HG02678 (cell line): ENCODE measurements at regions not wholly inside any gene's neighbourhood (a gene's known extent, or its start where the extent isn't known, plus 50 kb on each side); places are given as distances from the start of the nearest gene placed in this dataset.

Source experiments
- ATAC-seq: cut with Tn5 transposase; IDR thresholded peaks from one replicate; pipeline ENCODE4 v1.9.1; 2021; ENCODE audit warnings: mild to moderate bottlenecking, moderate library complexity; ENCODE audit not compliant: unreplicated experiment

DNA sequence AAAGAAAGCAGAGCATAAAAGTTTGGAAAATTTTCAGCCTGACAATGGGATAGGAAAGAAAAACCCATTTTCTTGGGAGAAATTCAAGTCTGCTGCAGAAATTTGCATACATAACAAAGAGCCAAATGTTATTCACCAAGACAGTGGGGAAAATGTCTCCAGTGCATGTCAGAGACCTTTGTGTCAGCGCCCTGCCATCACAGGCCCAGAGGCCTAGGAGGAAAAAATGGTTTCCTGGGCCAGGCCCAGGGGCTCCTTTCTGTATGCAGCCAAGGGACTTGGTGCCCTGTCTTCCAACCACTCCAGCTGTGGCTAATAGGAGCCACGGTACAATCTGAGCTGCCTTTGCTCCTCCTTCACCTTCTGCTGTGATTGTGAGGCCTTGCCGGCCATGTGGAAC is 189.1 kb upstream of the PITRM1 start:
- ATAC-seq, result no peak

DNA sequence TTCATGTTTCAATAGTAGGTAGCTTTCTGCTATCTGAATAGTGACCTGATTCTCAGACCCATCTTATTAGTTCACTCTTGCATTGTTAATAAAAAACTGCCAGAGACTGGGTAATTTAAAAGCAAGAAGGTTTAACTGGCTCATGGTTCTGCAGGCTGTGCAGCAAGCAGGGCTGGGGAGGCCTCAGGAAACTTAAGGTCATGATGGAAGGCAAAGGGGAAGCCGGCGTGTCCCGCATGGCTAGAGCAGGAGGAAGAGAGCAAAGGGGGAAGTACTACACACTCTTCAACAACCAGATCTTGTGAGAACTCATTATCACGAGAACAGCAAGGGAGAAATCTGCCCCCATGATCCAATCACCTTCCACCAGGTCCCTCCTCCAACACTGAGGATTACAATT is 185.2 kb upstream of the PITRM1 start:
- no peak for ATAC-seq

DNA sequence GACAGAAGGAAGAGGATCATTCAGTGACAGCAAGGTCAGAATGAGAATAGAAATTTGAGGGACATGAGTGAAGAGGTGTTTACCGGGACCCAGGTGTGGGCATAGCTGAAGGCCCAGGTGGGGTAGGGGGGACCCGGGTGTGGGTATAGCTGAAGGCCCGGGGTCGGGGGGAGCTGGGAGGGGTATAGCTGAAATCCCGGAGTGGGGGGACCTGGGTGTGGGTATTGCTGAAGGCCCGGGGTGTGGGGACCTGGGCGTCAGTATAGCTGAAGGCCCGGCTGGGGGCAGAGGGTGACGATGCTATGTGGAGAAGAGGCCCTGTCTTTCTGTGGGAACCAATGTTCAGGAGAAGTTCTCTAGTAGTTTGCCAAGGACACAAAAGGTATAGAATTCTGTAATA is 183.0 kb upstream of the PITRM1 start:
- no peak for ATAC-seq

DNA sequence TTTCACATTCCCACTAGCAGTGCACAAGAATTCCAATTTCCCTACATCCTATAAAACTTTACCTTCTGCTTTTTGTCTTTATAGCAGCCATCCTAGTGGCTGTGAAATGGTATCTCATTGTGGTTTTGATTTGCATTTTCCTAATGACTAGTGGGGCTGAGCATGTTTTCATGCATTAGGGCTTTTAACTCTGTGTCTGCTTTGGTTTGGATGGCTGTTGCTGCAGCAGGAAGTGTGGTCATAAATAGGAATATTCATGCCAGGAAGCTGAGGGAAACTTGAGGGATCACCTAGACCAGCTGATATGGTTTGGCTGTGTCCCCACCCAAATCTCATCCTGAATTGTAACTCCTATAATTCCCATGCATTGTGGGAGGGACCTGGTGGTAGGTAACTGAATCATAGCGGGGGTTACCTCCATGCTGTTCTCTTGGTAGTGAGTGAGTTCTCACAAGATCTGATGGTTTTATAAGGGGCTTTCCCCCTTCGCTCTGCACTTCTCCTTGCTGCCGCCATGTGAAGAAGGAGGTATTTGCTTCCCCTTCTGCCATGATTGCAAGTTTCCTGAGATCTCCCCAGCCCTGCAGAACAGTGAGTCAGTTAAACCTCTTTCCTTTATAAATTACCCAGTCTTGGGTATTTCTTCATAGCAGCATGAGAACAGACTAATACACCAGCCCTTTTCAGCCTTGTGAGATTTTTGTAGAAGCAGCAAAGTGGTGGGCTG is 181.8 kb upstream of the PITRM1 start:
- ATAC-seq, result no peak

DNA sequence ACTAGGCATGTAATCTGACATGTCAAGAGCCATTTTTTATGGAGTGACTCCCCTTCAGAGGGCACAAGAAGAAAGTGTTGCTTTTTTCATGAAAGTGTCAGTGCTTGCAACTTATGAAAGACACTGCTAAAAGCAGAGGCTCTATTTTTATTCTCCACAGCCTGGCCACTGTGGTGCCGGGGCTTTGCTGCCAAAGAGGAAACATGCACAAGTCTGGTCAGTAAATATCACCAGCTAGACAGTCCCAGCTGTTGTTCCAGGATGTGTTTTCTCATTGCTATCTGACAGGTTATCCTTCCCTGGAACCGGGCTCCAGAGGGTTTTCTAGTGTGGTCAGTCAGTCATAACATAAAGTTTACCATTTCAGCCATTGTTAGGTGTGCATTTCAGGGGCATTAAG is 180.7 kb upstream of the PITRM1 start:
- ATAC-seq, result no peak

DNA sequence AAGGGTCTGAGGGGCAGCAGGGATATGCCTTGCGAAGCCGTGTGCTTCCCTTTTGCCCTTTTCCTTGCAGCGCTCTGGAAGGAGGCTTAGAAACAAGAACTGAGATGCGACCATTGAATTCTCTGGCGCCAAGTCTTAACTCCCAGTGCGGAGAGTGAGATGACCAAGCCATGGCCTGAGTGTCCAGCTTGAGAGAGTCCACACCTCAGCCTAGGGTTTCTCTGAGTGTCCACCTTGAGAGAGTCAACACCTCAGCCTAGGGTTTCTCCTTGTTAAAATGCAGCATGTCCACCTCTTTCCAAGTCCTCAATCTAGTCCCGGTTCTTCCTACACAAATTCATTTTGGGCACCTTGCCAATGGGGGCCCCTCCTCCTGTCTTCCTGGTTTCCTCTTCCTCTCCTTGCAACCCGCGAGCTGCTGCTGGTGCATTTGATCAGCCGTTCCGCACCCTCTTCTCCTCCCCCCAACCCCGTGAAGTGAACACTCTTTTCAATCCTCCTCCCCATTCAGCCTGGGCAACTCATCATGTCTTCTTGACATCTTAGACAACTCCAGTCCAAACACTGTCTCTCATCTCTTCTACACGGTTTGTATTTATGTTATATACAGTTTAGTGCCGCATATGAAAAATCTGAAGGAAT is 178.2 kb upstream of the PITRM1 start:
- ATAC-seq, result no peak

DNA sequence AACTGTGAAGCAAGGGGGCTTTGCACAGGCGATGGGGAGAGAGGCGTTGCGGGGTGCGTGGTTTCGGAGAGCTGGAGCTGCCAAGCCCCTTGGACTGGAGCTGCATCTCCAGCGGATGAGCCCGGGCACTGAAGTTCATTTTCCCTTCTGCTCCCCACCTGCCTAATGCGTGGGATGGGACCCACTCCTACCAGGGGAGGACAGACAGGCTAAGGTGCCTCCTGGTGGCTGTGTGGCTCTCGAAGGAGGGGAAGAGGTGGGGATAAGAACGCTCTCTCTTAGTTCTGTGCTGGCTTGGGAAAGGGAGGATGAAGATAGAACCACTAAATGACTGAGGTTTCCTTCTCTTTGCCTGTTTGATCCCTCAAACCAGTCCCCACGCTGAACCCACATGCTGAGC is 177.6 kb upstream of the PITRM1 start:
- ATAC-seq, result no peak

DNA sequence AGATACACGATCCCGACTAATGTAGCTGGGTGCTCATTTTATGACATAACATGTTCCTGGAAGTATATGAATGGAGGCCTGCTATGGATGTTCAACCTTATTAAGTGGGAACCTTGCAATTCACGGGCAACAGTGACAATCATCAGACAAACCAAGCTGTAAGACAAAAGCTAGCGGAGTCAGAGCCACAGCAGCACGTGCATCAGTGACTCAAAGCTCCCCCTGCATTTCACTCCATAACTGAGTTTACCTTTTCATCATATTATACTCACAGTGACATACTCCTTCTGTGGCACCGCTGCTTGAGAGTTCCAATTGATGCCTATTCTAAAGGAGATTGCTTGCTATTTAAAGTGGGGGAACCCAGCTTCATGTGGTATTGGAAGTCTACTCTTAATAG is 176.0 kb upstream of the PITRM1 start:
- ATAC-seq, result no peak

DNA sequence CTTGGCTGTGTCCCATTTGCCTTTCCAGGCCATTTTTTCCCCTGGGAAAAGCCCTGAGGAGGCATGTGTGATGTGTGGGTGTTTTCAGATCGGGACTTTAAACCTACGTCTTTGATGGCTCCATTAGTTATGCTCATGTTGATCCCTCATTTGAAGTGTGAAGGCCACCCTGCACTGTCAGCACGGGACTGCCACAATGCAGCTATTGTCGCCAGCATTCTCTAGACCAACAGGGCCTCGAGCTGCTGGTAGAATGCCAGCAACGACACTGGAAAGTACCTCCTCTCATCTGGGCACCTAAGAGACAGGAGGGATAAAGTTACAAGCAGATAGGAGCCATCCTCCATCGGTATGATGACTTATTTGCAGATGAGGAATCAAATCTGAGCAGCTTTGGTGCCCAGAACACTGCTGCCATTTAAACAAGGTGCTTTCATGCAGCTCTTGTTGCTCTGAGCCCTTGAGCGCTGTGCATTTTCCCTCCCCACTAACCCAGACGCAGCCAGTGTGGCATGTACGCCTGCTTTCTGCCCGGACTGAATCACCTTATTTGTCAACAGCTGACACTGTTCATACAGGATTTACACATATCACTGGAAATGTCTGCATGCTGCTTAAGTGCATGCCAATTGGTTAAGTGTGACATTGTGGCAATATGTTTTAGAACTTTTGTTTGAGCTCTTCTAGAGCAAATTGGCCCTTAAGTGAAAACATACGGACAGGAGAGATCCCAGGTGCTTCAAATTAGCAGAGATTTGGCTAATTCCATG is 175.0 kb upstream of the PITRM1 start:
- no peak for ATAC-seq

DNA sequence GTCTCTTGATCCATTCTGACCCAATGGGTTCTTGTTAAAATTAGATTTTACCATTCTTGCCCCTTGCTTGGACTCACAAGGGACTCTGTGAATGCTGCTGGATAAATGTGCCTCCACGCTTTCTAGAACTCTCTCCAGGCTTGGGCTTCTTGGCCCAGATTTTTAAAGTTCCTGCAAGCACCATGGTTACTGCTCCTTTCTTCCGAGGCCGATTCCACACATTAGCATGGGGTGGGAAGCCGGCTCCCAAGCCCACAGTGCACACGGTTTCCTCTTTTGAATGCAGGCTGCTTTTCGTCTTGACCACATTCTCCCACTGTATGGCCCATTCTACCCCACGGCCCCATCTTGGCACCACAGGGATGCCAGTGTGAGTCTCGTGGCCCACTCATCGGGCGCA is 174.3 kb upstream of the PITRM1 start:
- ATAC-seq, result no peak

DNA sequence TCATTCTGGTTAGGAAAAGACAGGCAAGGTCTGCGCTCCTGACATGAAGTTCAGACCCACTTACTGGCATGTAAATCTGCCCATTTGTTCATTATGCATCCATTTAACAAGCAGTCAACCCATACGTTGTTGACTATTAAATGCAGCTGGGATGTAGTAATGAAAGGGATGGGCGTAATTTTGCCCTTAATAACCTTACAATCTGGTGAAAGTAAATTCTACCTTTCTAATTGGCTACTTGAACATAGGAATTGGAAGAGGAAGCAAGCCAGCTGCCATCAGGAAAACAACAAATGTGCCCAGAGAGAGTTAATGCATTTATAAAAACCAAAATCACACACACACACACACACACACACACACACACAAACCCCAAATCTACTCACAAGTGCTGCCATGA is 170.2 kb upstream of the PITRM1 start:
- no peak for ATAC-seq

DNA sequence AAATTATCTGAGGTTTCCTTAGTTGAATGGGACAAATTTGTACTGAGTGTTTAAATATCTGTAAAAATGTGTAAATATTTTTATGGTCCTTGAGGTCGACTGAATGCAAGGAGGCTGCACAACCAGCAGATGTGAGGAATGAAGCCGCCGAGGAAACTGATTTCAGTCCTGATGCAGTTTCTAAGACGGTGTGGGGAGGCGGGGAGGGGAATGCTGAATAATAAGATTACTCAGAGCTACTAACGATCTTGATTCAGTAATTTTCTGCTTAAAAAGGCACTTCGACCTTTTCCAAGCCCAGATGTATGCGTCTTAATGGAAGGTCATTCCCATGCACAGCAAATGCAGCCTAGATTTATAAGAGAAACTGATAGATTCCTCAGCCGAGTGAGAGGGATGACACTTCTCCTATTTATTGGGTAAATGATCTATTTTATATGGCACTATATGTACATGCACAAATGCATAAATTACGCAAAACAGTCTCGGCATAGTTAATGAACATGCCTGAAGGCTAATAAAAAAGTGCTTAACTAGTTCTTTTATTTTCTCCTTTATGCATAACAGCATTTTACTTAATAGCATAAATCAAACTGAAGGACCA is 167.6 kb upstream of the PITRM1 start:
- ATAC-seq, result no peak

DNA sequence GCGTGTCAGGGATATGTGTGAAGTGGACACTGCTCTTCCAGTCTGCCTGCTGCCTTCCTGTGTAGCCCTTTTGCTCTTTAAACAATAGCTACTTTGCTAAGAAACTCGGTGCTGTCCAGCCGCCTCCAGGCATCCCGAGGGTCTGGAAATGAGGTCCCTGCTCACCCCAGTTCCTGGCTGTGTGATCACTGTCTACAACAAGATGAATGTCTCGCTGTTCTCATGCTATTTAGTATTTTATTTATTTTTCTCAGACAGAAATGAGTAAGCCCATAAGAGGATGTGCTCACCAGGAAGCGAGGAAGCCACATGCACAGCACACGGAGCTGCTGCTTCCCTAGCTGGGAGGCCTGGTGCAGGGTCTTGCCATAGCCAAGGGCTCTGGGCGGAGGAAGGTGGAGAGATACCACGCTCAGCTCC is 167.0 kb upstream of the PITRM1 start:
- ATAC-seq, result no peak

DNA sequence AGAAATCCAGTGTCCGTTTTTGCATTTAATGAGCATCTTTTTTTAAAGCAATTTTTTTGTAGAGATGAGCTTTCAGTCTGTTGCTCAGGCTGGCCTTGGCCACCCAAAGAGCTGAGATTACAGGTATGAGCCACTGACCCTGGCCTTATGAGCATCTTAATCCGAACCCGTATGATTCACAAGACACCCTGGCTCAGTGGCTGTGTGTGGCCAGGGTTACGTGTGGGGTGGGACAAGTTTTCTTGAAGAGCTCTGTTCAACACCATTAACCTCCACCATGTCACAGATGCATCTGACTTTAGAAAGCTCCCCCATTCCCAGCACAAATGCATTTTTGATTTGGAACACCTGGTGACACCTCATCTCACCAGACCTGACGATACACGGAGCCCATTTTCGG is 166.5 kb upstream of the PITRM1 start:
- ATAC-seq, result no peak

DNA sequence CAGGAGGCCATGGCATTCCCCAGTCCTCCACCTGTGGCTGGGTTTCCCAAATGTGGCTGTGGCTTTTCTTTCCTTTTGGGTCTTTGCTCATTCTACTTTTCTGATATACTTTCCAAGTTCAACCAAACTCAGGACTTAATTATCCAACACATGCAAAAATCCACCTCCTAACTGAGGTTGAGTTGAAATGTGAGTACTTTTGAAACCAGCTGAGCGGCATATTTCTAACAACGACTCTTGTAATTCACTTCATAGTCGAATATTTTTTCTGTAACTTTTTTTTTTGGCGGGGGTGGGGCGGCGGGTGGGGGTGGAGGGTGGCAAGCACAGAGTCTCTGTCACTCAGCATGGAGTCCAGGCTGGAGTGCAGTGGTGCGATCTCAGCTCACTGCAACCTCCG is 165.2 kb upstream of the PITRM1 start:
- ATAC-seq, result no peak

DNA sequence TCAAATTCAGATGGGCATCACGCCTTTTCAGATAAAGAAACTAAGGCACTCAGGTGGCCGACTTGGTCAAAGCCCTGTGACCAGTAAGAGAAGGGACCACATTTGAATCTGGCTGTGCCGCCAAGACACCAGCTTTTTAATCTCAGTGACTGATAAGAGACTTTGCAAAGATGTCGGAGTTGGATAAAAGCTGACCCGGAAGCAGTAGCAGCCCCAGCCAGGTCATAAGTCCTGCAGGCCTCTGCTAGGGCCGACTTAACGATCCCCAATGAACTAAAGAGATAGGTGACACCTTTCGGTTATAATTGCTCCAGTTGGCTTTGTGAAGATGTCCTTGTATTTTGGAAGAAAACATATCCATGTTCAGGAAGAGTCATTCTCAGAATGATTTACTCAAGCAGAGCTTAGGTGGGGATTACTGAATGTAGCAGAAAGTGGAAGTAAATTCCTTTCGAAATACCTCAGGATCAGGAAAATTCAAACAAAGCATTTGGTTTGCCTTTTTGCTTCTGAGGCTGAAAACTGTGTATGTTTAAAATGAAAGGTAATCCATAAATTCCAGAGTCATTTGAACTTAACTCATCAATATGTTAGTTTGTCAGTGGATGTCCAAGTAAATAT is 164.2 kb upstream of the PITRM1 start:
- no peak for ATAC-seq

DNA sequence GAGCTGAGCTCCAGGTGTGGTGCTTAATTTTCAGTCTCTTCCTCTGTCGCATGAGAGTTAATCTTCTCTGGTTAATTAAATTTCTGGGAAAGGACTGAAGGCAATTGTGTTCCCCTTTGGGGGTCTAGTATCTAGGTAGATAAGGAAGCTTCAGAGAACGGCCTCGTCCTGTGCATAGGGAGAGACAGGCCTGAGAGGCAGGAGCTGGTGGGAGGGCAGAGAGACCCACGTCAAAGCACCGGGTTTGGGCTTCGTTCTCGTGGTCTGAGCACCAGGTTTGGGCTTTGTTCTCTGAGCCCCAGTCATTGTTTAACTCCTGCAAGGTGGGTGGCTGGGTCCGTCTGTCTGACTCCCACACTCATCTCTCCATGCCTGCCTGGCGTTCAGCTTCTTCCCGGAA is 160.8 kb upstream of the PITRM1 start:
- no peak for ATAC-seq

DNA sequence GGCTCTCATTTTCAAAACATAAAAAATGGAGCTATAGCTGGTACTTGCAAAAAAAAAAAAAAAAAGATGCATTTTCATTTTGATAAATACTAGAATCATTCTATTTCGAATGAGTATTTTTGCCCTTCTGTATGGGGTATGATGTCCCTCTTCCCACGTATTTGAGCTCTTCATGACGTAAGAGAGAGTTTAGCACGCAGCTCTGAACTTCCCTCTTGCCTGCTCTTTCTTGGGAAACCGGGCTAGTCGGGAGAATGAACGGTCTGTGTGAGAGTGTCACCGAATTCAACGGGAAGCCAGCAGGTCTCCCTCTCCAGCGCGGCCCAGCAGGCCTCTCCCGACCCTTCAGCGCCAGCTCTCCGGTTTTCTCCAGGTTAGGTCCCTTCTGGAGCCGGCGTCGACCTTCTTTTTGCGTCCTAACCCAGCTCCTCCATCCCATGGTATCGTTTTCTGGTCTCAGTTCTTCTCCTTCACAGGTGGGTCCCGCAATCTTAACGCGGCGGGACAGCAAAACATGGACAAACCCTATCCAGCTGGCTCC is 159.2 kb upstream of the PITRM1 start:
- no peak for ATAC-seq

DNA sequence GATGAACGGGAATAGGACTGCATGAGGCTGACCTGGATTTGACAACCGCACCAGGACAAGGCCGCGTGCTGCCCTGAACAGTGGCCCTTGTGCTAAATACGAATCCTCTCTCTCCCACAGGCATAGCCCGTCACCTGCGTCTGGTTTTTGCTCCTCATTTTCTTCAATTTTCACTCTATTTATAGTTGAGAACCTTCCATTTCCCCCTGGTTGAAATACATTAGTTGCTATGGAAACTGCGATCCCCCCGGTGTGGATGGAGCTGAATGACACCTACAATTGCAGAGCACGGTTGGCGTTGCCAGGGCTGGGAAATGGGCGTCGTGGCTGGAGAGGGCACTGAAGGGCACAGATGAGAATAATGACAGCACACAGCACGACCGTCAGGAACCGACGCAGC is 158.6 kb upstream of the PITRM1 start:
- ATAC-seq, result no peak

DNA sequence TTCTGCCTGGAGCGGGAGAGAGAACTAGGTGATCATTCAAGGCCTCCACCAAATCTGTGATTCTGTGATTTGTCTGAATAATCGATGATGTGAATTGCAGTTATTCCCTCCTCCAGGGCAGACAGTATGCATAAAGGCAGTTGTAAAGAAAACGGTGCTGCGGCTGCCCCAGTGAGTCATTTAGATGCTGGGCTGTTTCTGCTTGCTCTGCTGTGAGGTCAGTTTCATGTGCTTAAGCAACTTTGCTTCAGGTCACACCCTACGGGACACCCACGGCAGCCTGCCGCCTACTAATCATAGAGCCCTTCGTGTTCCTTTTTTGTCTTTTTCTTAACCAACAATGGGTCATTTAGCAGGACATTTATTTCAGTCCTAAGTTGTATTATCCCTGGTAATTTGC is 158.1 kb upstream of the PITRM1 start:
- ATAC-seq, result no peak
